GM18508 (cell line): ENCODE measurements at regions not wholly inside any gene's neighbourhood (a gene's known extent, or its start where the extent isn't known, plus 50 kb on each side); places are given as distances from the start of the nearest gene placed in this dataset.
"Not testable (repeated sequence)": the region's sequence is repeated elsewhere in the genome, so short reads cannot be mapped to it uniquely, and the experiment has no call there.

Experiments used
- ATAC-seq: cut with Tn5 transposase; IDR thresholded peaks from one replicate; pipeline ENCODE4 v1.9.1; 2021; ENCODE audit warnings: moderate number of reproducible peaks; ENCODE audit not compliant: insufficient read depth, unreplicated experiment

DNA sequence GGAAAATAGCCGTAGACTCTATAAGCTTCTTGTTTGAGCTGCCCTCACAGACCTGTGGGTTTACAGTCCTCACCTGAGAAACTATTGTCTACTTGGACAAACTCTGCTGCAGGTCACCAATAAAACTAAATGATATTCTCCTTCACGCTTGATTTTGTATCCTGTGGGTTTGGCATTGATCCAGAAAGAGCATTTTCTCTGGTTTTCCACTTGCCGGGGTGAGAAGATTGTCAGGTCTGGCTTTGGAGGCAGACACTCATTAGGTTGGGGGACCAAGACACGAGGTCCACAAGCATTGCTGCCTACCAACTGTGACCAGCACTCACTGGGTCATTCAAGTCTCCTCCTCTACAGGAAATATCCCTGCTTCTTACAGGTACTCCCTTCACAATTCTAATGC lies 68.5 kb downstream of the CDC14C start:
- no peak for ATAC-seq

DNA sequence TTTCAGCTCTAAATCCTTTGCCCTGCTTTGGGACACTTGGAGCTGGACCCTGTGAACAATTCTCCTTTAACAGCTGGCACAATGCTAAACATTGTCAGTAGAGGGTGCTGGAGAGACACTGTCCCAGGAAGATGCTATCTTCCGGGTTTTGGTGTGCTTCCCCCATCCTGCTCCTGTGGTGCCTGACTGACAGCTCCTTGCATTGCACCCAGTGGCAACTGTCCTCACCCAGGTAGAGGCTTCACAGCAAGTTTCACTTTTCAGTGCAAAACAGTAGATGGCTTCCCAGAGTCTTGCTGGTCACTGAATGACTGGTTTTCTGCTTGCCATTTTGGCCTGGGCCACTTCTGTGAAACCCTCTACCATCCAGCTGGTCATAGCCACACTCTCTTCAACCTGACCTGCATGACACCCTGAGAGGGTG lies 77.3 kb downstream of the CDC14C start:
- ATAC-seq, result peak; percentile 99

DNA sequence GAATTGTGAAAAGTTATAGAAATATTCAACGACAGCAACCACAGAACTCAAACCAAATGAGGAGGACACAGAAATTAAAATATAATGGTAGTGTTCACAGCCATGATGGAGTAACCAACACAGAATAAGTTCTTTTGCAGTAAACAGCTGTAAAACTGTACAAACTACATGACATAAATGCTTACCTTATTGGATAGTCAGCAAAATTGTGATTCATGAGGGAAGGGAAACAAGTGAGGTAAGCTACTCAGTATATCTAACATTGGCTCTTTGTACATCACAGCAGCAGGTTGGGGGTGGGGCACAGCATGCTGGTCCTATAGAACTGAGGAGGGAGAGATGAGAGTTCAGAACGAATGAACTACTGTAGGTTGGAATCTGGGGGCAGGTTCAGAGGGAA lies 86.4 kb downstream of the CDC14C start:
- ATAC-seq, result no peak

DNA sequence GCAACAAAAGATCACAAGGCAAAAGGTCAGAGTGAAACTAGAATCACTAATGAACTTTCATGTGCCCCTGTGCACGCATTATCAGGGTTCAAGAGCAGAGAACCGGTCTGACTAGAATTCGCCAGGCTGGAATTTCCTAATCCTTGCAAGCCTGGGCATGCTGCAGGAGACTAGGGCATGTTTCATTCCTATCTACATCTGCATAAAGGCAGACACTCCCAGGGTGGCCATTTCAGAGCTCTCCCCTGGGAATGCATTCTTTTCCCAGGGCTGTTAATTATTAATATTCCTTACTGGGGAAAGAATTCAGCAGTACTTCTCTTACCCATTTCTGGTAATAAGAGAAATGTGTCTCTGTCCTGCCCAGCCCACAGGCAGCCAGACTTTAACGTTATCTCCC lies 90.5 kb downstream of the CDC14C start:
- ATAC-seq, result no peak

DNA sequence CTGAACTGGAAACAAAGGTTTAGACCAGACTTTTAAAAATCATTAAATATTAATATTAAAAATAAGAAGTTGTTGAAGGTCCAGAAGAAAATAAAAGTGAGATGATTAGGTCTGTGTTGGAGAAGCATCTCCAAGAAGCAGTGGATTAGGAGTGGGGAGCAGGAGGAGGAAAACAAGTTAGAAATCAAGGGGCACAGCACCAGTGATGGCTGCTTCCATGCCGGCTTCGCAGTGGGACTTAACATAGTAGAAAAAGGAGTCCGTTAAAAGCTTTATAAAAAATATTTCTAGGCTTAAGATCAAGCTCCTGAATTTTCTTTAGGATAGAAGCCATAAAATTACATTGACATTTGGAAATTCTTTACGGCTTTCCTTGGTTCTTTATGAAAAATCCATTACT lies 95.8 kb downstream of the CDC14C start:
- no peak for ATAC-seq

DNA sequence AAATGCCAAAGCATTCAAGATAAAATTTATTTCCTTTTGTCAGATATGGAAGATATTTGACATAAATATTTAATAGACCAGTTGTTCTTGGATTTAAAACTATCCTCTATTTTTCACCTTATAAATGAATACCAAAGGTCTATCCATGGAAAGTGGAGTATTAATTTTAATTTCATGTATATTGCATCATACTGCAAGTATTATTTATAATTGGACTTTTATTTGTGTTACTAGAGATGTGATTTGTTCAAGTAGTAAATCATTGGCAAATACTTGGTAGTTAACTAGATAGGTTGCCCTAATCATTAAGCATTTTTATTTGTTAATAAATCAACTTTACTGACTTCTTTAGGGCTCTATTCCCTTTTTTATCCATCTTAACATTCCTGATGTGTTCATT lies 98.1 kb downstream of the CDC14C start:
- no peak for ATAC-seq

DNA sequence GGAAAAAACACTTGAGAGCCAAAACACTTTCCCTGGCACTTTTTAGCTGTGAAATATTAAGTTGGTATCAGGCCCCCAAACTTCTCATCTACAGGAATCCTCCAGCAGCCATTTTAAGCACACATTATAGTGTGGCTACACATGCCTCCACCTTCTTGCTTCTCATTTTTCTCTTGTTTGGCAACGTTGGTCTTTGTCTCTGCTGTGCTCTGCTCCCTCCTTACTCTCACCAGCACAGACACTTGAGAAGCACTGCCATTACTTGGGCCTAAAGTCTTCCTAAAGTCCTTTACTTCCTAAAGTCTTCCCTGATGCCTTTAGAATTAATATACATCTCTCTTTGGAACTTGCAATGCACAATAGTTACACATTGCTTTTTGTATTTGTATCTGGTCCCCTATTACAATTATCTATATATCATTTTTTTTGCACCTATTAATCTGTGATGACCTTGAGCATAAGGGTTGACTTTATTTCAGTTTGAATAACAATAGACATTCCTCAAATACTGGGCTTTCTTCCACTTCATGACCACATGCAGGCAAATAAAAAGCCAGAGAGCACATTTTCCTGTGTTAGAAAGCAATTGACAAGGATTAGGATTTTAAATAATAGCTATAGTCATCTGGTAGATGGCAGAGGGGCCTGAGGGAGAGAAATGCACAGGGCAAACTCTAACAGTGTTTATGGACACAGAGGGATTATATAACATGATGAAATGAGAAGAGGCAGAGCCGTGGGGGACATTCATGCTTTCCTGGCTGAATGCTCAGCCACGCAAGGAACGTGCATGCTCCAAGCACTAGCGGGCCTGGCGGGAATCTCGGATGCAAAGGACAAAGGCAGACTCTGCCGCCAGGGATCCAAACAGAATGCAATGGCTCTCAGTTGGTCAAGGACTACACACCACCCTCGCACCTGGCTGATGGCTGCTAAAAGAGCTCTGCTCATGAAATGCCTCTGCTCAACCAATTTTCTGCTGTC lies 99.3 kb downstream of the CDC14C start:
- no peak for ATAC-seq

DNA sequence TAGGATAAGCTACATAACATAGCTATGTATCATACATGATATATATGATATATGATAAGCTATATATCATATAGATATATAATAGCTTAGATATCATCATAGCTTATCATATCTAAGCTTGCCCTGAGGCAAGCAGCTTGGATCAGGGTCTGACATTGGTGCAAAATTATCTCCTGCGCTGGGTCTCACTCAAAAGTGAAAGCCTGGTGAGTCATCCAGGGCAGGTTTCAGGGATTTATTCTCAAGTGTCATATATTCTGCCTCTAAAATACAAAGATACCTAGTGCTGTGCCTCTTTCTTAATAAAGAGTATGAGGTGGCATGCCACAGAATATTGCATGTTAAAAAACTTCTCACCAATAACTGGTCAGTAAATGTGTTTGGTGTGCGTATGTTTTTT lies 105.9 kb downstream of the CDC14C start:
- ATAC-seq, result no peak

DNA sequence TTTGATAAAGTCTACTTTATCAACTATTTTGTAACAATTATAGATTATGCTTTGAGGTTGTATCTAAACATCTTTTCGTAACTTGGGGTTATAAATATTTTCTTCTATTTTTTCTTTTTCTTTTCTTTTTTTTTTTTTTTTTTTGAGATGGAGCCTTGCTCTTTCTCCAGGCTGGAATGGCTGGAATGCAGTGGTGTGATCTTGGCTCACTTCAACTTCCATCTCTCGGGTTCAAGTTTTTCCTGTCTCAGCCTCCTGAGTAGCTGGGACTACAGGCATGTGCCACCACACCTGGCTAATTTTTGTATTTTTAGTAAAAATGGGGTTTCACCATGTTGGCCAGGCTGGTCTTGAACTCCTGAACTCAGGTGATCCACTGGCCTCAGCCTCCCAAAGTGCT lies 108.8 kb downstream of the CDC14C start:
- not testable (repeated sequence) for ATAC-seq

DNA sequence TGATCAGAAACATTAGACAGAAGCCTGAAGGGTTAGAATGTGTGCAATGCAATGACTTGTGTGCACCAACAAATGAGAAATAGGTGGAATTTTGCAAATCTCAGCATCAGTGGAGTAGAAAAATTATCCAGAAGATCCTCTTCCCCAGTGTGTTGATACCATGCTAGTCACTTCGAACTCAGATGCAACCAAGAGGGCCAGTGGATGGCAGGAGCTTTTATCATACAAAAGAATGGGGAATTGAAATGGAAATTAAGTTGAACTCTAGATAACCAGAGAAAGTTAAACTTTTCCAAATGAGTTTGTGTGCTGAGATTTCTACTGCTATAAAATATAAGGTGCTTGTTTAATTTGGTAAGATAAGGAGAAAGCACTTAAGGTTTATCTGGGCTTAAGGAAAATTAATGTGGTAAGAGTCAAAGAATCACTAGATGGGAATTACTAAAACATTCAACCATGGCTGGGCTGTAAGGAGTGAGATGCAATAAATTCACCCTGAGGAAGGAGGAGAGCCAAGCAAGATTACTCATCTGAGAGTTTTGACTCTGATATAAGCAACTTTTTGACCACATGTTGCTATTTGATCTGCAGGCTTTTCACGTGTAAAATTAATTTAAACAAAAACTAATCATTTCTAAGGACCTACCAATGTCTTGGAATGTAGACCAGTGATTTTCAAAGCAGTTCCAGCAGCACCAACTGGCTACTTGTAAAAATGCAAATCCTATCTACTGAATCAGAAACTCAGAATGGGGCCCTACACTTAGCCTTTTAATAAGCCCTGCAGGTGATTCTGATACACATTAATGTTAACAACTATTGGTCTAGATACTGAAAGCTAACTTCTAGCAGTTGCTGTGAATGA lies 113.2 kb downstream of the CDC14C start:
- ATAC-seq, result no peak

DNA sequence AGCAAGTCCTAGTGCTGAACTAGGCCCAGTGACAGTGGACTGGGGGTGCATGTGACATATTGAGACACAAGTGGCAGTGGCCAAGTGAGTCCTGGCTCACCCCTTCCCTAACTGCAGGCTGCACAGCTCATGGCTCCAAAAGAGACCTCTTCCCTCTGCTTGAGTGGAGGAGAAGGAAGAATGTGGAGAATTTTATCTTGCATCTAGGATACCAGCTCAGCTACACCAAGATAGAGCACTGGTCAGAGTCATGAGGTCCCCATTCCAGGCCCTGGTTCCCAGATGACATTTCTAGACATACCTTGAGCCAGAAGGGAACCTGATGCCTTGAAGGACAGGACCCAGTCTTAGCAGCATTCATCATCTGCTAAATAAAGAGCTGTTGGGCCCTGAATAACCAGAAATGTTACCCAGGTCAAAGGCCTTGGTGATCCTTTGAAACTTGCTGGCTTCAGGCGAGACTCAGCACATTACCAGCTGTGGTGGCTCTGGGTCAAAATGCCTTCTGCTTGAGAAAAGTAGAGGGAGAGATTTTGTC lies 114.5 kb downstream of the CDC14C start:
- no peak for ATAC-seq

DNA sequence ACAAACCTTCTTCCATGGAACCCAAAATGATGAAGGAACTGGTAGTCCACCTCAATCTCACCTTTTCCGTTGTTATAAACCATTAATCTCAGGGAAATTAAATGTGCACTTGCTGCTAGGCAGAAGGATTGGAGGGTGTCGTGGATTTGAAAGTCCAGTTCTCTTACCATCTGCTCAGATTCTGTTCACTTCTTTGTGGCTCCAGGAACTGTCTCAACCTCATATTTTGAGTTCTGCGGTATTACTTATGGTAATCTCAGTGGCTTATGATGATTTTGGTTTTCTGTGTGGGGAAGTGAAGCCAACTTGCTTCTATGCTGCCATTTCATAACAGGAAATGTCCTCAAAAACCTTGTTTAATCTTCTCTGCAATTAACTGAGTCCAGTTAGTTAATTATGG lies 136.4 kb downstream of the CDC14C start:
- no peak for ATAC-seq

DNA sequence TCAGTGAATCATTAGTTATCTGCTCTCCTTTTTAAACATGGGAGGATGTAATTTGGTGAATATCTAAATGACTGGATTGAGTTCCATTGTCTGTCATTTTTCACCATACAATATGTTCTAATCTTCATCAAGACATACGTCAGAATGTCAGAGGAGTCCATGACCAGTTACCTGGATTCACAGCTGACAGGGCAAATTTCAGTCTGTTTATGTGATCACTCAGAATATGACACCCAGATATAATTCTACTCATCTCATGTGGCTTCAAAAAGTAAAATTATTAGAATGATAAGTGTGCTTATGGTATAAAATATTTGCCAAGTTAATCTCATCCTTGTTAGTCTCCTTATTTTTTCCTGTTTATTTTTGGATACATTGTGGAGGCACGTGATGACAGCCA lies 150.2 kb downstream of the CDC14C start:
- ATAC-seq, result no peak

DNA sequence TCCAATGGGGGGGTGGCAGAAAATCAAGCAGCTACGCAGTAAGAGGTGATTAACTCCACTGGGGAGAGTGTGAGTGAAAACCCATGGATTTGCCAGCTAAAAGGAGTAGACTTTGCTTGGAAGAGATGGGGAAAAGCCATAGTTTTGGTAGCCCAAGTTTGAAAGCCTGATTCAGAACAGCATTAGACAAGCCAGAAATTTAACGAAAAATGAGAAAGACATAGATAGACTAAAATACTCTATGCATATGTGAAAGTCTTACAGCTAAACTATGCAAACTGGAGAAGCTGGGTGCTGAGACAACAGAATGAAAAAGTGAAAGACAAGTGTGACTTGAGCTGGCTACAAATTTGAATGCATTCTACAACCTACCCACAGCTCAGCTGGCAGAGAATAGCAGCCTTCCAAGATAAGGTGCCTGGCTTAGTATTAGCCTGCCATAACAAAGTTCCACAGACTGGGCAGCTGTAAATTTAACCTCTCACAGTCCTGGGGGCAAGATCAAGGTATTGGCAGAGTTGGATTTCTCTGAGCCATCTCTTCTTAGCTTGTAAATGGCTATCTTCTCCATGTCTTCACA lies 156.6 kb downstream of the CDC14C start:
- no peak for ATAC-seq

DNA sequence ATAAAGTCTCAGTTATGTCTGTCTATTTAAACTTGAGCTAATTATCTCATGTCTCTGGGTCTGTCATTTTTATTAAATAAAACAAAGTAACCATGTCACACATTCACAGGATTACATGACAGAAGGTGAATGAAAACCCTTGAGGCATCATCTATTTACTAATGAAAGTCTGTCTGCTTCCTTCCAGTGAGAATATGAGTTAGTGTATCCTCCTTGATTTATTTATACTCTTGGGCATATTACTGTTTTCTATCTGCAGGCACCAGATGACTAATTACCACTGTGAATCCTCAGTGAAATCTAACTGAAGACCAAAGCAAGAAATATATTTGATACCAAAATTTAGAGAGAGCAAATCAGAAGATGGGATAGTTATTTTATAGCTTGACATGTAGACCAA lies 163.7 kb downstream of the CDC14C start:
- ATAC-seq, result no peak

DNA sequence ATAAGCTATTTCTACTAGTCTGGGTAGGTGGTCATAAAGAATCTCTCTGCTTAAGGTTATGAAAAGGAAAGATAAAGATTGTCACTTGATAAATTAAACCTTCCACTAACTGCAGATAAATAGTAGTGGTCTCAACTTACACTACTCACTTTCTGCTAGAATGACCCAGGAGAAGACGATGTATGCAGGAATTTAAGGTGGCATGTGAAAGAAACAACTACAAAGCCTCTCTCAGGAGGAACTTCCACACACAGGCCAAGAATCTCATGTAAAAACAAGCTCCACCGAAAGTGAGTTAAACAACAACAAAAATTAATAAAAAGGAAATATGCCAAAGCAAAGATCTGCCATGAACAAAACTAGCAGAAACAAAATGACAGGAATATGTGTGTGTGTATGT lies 165.4 kb downstream of the CDC14C start:
- ATAC-seq, result no peak

DNA sequence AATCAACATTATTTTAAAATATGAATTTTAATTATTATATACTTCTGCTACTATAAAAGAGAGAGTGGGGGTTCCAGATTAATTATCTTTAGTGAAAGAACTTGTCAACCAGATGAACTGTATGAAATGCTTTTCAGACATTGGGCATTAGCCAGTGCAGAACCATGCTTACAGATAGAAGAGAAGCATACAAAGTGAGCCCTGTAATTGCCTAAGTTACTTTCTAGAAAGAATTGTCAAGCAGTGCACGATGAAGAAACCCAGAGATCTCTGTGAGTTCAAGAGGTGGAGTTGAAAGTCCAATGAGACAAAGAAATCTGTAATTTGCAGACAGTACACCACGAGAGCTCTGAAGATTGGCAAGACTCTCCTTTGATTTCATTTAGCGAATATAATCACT lies 166.7 kb downstream of the CDC14C start:
- ATAC-seq, result no peak

DNA sequence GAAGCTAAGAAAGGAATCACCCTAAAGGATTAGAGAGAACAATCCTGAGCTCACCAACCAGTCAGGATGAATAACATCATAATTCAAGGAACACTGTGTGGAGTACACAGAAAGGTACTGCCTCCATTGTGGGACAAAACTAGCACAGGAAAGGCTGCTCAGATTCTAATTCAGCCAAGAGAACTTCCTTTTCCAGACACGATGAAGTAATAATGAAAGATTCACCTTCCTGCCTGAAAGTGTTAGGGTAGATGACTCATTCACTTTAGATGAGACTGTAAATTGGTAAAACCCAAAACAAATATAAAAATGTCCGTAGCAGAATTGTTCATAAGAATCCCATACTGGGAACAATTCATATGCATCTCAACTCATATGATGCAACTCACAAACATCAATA lies 167.2 kb downstream of the CDC14C start:
- no peak for ATAC-seq

DNA sequence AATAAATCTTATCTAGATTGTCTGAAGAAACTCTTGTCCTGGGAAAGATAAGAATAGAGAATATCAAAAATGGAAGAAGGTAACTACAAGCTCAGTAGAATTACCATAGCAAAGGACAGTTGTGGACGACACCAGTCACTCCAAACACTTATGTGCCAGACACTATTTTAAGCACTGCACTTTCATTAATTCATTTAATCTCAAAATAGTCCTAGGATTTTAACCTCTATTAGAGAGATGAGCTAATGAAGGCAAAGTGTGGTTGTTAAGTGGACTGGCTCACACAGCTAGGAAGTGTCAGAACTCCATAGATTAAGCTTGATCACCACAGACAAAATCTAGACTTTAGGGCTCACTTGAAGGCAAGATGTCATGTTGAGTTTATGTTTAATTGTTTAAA lies 168.9 kb downstream of the CDC14C start:
- no peak for ATAC-seq

DNA sequence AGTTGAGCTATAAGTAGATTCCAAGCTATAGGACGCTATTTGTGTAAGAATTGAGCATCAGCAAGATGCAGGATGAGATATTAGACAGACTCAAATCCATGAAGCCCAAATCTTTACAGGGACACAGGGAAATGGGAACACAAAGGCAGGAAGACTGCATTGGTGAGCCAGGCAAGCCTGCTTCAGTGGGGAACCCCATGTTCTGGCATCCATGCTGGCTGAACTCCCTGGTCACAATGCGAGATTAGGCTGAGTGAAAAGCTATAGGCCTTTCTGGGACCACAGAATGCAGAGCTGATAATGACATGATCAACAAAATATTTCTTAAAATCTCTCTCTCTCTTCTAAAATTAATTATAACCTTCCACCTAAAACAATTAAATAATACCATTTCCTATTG lies 170.5 kb downstream of the CDC14C start:
- no peak for ATAC-seq
